ENCODE measurements at regions not wholly inside any gene's neighbourhood (a gene's known extent, or its start where the extent isn't known, plus 50 kb on each side); places are given as distances from the start of the nearest gene placed in this dataset.

DNA sequence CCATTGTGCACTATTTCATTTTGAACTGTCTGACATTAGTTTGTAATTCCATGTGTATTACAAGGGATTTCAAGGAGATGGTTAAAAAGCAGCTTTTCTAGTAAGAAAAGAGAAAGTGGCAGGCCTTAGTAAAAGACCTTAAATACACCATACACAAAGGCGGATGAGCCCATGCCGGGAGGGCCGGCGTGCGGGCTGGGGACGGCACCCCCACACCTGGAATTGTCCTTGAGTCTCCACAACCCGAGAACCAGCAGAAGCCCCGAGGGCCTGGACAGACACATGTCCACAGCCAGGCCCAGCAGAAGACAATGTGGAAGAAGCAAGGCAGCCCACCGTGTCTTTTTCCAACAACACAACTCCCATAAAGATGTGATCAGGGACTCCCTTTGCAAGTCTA, 123.7 kb upstream of the TCERG1L start:
- Histone ChIP-seq H3K79me2 (no peaks in the 10 kb centered on the region), H2AFZ (no peak overlapping the region), H3K4me1 (ENCODE audit: insufficient read depth) (no peaks in the 10 kb centered on the region), H3K27ac (no peak overlapping the region), H4K20me1 (ENCODE audit: insufficient read depth, poor library complexity, severe bottlenecking) (no peaks in the 10 kb centered on the region), H3K4me2 (no peak overlapping the region), H3K36me3 (replicated peaks; ENCODE audit: insufficient read depth, low read depth) (no peaks in the 10 kb centered on the region), H3K4me3 (no peak overlapping the region), H3K27me3 (peaks cover 32% of the 10 kb centered on the region), H3K9me2 (replicated peaks; ENCODE audit: insufficient read depth) (no peaks in the 10 kb centered on the region), H3K9me3 (ENCODE audit: low read depth) (no peaks in the 10 kb centered on the region)
- 83% methylated on average over 9 of the region's 9 CpGs for WGBS (ENCODE audit: low lambda C conversion rate, missing lambda C conversion rate)
- no peak for DNase-seq (ENCODE audit: low spot score)
- TF ChIP-seq EZH2phosphoT487 (IDR thresholded peaks at IDR 0.05; ENCODE audit: low read depth, severe bottlenecking, unreplicated experiment) (no peak), EZH2 (IDR thresholded peaks at IDR 0.05; ENCODE audit: borderline replicate concordance) (no peak)
- TF ChIP-seq, protein P1, sequence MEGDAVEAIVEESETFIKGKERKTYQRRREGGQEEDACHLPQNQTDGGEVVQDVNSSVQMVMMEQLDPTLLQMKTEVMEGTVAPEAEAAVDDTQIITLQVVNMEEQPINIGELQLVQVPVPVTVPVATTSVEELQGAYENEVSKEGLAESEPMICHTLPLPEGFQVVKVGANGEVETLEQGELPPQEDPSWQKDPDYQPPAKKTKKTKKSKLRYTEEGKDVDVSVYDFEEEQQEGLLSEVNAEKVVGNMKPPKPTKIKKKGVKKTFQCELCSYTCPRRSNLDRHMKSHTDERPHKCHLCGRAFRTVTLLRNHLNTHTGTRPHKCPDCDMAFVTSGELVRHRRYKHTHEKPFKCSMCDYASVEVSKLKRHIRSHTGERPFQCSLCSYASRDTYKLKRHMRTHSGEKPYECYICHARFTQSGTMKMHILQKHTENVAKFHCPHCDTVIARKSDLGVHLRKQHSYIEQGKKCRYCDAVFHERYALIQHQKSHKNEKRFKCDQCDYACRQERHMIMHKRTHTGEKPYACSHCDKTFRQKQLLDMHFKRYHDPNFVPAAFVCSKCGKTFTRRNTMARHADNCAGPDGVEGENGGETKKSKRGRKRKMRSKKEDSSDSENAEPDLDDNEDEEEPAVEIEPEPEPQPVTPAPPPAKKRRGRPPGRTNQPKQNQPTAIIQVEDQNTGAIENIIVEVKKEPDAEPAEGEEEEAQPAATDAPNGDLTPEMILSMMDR (IDR thresholded peaks at IDR 0.05; ENCODE audit: poor library complexity) = no peak

DNA sequence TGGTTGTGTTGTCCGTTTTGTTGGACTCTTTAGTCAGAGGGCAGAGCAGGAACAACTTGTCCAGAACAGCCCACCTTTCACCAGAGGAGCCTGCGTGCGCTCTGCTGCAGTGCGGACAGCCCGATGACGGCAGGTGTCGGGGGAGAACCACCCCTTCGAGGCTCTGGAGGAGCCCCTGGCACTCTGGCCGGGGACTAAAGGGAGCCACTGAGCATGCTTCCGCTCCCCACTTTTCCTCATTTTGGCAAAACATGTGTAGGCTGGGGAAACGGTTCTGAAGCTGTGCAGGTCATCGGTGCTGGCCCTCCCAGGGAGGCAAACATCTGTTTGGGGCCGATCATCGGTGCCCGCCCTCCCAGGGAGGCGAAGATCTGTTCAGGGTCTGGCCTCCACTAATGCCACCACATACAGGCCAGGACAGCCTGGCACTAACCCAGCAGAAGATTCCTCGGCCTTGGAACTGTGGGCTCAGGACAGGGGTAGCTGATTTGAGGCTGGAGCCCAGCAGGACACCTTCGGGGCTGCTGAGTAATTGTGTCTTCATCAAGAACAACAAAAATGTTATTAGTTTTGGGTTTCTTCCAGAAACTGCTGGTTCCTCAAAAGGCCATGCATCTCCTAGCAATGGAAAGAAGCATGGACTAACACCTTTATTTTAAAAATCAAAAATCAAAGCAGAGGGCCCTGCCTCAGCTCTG, 124.4 kb upstream of the TCERG1L start:
- no peaks in the 10 kb centered on the region for H3K9me3 ChIP-seq (ENCODE audit: low read depth)

DNA sequence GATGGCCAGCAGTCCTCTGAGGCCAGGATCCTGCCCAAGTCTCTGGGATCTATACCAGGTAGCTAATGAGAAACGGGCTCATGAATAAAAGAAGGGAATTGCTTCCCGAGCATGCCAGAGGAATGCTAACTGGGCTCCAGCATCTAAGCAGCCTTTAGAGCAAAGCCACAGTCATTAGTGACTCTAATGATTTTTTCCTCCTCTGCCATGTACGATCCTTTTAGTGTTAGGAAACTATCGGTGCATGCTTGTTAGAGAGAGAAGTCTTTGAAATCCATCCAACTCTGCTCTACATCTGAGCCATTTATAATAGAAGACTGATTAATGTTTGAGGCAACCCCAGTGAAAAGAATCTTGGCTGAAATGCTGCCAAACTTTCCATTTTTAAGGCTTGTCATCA, 124.9 kb upstream of the TCERG1L start:
- Histone ChIP-seq H3K27ac (no peak overlapping the region), H3K9me3 (ENCODE audit: low read depth) (no peaks in the 10 kb centered on the region), H3K4me2 (no peak overlapping the region), H3K4me3 (no peak overlapping the region), H3K9me2 (replicated peaks; ENCODE audit: insufficient read depth) (no peaks in the 10 kb centered on the region), H3K4me1 (ENCODE audit: insufficient read depth) (no peaks in the 10 kb centered on the region), H2AFZ (no peak overlapping the region), H3K27me3 (peaks cover 33% of the 10 kb centered on the region), H3K79me2 (no peaks in the 10 kb centered on the region), H4K20me1 (ENCODE audit: insufficient read depth, poor library complexity, severe bottlenecking) (no peaks in the 10 kb centered on the region), H3K36me3 (replicated peaks; ENCODE audit: insufficient read depth, low read depth) (no peaks in the 10 kb centered on the region)
- no peak for TF ChIP-seq EZH2phosphoT487 (IDR thresholded peaks at IDR 0.05; ENCODE audit: low read depth, severe bottlenecking, unreplicated experiment)
- TF ChIP-seq, protein P1 (IDR thresholded peaks at IDR 0.05; ENCODE audit: poor library complexity) = no peak
- TF ChIP-seq EZH2 (IDR thresholded peaks at IDR 0.05; ENCODE audit: borderline replicate concordance) = no peak
- no peak for DNase-seq (ENCODE audit: low spot score)
- 63% methylated on average over 4 of the region's 4 CpGs for WGBS (ENCODE audit: low lambda C conversion rate, missing lambda C conversion rate)

More for the DNA sequence above, 124.4 kb upstream of the TCERG1L start:
- Histone ChIP-seq H3K4me1 (ENCODE audit: insufficient read depth) (no peaks in the 10 kb centered on the region), H2AFZ (no peak overlapping the region), H3K27me3 (peaks cover 29% of the 10 kb centered on the region), H3K36me3 (replicated peaks; ENCODE audit: insufficient read depth, low read depth) (no peaks in the 10 kb centered on the region), H3K4me3 (no peak overlapping the region), H3K79me2 (no peaks in the 10 kb centered on the region), H3K27ac (no peak overlapping the region), H4K20me1 (ENCODE audit: insufficient read depth, poor library complexity, severe bottlenecking) (no peaks in the 10 kb centered on the region), H3K4me2 (no peak overlapping the region), H3K9me2 (replicated peaks; ENCODE audit: insufficient read depth) (no peaks in the 10 kb centered on the region)
- DNase-seq (ENCODE audit: low spot score) = no peak
- TF ChIP-seq, protein P1 (IDR thresholded peaks at IDR 0.05; ENCODE audit: poor library complexity) = no peak
- TF ChIP-seq EZH2phosphoT487 (IDR thresholded peaks at IDR 0.05; ENCODE audit: low read depth, severe bottlenecking, unreplicated experiment) (no peak), EZH2 (IDR thresholded peaks at IDR 0.05; ENCODE audit: borderline replicate concordance) (no peak)
- 89% methylated on average over 18 of the region's 18 CpGs for WGBS (ENCODE audit: low lambda C conversion rate, missing lambda C conversion rate)
